Tibial nerve (tissue), 4 donors: ENCODE measurements at regions not wholly inside any gene's neighbourhood (a gene's known extent, or its start where the extent isn't known, plus 50 kb on each side); places are given as distances from the start of the nearest gene placed in this dataset.

ENCODE experiments used
- EP300 ChIP-seq, 2 donors: sonication (generic); formaldehyde crosslinking; IDR thresholded peaks; one replicate each; pipeline ENCODE4 v1.6.1; 2017; ENCODE audit warnings: antibody characterized with exemption in 2 of 2, mild to moderate bottlenecking in 1 of 2
- POLR2A ChIP-seq, 2 donors: fragments of 450-650 bp; IDR thresholded peaks; one replicate each; pipeline ENCODE4 v1.6.1; 2017; ENCODE audit warnings: antibody characterized with exemption in 2 of 2, mild to moderate bottlenecking in 2 of 2, moderate library complexity in 2 of 2
- TF ChIP-seq, protein P1 (sequence below), 5 experiments: fragments of 200-600 bp in 3 of 5; fragments of 450-650 bp in 2 of 5; sonication (generic) in 3 of 5; IDR thresholded peaks; one replicate each; pipeline ENCODE4 v1.5.1; 2016 to 2019; ENCODE audit warnings: antibody characterized with exemption in 5 of 5, mild to moderate bottlenecking in 3 of 5, moderate library complexity in 2 of 5

DNA sequence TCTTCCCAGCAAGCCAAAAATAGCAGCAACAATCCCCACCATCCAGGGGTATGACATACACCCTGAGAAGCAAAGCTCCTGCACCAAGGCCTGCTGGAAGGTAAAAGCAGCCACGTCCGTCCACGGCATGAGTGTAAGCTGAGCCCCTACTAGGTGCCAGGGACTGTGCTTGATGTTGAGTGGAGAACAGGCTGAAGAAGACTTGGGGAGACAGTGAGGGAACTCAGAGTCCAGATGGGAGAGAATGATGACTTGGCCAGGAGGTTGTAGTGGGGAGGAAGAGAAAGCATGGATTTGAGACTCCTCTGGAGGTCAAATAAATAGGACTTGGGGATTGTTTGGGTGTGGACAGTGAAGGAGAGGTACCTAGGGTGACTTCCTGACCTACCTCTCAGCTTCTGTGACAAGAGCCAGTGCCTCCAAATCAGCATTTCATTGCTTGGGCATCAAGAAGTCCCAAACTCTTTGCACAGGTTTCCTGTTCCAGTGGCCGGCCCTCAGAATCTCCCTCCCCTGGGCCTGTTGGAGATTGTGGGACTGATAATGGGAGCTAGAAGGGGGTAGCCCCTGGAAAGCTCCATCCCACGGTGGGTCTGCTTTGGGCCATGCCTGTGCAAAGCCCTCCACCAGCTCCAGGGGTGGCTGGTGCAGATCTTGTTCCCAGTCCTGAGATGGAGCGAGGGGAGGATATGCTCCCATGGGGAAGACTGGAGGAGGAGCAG, 58.3 kb upstream of the ADAMTS2 start:
- TF ChIP-seq, protein P1, sequence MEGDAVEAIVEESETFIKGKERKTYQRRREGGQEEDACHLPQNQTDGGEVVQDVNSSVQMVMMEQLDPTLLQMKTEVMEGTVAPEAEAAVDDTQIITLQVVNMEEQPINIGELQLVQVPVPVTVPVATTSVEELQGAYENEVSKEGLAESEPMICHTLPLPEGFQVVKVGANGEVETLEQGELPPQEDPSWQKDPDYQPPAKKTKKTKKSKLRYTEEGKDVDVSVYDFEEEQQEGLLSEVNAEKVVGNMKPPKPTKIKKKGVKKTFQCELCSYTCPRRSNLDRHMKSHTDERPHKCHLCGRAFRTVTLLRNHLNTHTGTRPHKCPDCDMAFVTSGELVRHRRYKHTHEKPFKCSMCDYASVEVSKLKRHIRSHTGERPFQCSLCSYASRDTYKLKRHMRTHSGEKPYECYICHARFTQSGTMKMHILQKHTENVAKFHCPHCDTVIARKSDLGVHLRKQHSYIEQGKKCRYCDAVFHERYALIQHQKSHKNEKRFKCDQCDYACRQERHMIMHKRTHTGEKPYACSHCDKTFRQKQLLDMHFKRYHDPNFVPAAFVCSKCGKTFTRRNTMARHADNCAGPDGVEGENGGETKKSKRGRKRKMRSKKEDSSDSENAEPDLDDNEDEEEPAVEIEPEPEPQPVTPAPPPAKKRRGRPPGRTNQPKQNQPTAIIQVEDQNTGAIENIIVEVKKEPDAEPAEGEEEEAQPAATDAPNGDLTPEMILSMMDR (IDR thresholded peaks at IDR 0.05): no peak
- TF ChIP-seq POLR2A (IDR thresholded peaks at IDR 0.05) (no peak), EP300 (IDR thresholded peaks at IDR 0.05) (no peak)
